GM13977 (cell line): ENCODE measurements at regions not wholly inside any gene's neighbourhood (a gene's known extent, or its start where the extent isn't known, plus 50 kb on each side); places are given as distances from the start of the nearest gene placed in this dataset.

ENCODE experiments used
- DNase-seq: peaks from one replicate; pipeline ENCODE4 v3.0.0; 2012; ENCODE audit warnings: low spot score
- in situ Hi-C: fragments of 300-500 bp; cut with MboI; formaldehyde crosslinking; loops from one replicate; pipeline ENCODE4 v1.12.0; 2022; ENCODE audit warnings: low sequenced_read_pairs, low pct_unique_long_range_greater_than_20kb, mixed read lengths, inconsistent platforms; ENCODE audit not compliant: unreplicated experiment
- TF ChIP-seq, protein P1 (sequence below): IDR thresholded peaks from 2 replicates; pipeline ENCODE4 v1.5.1; 2012; ENCODE audit warnings: mild to moderate bottlenecking, control low read depth; ENCODE audit not compliant: insufficient read depth; ENCODE audit errors: extremely low read depth, missing control alignments

DNA sequence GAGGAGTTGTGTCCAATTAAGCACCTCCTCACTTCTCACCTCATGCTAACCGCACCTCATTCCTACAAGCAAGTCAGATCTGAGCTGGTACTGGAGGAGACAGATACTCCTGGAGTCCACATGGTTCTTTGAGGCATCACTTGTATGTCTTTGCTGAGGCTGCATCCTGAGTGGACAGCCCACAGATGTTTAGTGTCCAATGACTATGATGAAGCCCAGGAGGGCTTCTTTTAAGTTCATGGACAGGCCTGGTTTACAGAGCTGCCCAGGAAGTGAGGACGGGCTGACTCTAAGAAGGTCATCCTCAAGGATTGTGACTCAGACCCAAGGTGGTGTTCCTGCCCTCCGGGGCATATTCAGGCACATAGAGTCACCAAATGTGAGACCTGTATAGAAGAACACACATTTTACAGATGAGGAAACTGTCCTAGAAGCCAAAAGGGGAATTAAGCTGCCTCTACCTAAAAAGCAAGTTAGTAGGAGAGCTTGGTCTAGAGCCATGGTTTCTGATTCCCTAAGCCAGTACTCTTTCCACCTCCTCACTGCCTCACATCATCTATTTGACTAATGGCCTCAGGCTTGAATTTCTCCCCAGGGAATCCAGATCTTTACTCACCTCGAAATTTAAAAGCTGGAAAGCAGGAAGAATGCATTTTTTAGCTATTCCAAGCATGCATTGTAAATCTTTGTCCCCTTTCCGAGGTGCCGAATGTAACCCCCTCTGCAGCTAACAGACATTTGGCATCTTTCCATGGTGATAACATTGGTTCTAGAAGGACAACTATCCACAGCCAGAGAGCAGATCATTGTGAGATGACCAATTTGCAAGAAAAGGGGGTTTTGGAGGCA is 228.1 kb downstream of the OMA1 start:
- DNase-seq, result no peak
- TF ChIP-seq, protein P1, sequence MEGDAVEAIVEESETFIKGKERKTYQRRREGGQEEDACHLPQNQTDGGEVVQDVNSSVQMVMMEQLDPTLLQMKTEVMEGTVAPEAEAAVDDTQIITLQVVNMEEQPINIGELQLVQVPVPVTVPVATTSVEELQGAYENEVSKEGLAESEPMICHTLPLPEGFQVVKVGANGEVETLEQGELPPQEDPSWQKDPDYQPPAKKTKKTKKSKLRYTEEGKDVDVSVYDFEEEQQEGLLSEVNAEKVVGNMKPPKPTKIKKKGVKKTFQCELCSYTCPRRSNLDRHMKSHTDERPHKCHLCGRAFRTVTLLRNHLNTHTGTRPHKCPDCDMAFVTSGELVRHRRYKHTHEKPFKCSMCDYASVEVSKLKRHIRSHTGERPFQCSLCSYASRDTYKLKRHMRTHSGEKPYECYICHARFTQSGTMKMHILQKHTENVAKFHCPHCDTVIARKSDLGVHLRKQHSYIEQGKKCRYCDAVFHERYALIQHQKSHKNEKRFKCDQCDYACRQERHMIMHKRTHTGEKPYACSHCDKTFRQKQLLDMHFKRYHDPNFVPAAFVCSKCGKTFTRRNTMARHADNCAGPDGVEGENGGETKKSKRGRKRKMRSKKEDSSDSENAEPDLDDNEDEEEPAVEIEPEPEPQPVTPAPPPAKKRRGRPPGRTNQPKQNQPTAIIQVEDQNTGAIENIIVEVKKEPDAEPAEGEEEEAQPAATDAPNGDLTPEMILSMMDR, result no peak
- in situ Hi-C loops, result no loop called here

DNA sequence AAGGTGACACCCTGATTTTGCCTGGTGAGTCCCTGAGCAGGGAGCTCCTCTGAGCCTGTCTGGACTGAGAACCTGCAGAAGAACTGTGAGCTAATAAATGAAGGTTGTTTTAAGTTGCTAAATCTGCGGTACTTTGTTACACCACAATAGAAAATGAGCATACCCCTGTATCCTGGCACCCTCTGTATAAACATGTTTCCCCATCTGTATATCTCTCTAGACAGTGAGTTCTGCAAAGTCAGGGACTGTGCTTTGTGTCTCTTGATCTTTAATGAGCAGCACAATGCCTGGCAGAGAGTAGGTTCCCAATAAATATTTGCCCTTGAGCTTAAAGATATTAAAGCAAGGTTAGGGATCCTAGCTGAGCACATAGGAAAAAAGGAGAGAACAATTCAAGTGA is 228.8 kb downstream of the OMA1 start:
- in situ Hi-C loops, result no loop called here
- TF ChIP-seq, protein P1, result no peak
- DNase-seq, result no peak

DNA sequence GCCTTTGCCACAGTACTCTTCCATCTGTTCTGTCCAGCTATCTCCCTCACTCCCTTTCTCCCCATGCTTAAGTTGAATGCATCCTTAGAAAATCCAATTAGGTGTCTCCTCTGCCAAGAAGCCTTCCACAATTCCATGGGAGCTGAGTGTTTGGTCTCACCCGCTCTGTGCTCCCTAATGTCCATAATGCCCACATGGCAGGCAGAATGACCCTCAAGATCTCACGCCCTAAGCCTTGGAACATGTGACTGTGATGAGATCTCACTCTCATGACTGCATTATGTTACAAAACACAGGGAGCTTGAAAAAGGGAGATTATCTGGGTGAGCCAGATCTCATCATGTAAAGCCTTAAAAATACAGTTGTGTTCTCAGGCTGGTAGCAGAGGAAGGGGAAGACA is 229.4 kb downstream of the OMA1 start:
- in situ Hi-C loops, result no loop called here
- TF ChIP-seq, protein P1, result no peak
- DNase-seq, result no peak

DNA sequence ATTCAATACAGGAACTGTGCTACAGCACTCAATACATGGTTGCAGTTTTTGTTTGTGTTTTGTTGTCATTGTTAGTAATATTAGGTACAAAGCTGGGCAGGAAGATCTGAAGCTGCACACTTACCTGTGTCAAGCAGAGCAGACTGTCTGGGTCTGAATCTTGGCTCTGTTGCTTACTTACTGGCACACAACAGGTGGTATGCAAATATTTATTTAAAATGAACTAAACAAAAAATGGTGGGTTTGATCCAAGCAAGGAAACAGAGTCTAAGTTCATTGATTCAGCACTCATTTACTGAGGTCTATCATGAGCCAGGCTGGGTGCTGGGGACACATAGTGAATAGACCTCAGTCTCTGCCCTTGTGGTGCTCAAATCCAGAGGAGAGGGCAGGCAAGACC is 230.4 kb downstream of the OMA1 start:
- TF ChIP-seq, protein P1, result no peak
- in situ Hi-C loops, result no loop called here
- no peak for DNase-seq

DNA sequence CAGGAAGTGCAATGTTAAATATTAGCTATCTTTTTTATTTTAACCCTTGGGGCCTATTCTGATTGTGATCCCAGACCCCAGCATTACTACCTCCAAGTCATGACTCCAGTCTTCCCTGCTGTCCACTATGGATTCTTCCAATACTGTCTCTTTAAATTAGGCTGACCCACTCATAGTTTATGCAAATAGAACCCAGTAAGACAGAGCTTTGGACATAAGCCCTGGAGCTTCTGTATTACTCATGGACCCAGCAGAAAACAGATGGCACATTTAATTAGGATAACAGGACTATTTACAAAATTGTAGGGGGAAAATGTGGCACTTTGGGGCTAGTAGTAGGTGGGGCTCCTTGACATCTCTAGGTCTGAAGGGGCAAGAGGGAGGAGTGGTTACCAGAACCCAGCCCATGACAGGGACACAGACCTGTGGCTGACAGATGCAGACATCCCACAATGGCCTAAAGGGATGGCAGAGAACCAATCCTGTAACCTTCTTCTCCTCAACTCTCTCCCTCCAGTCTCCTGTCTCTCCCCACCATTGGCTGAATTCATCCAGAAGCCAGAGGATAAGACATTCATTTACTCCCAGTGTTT is 233.5 kb downstream of the OMA1 start:
- DNase-seq, result no peak
- in situ Hi-C loops, result no loop called here
- TF ChIP-seq, protein P1, result no peak

DNA sequence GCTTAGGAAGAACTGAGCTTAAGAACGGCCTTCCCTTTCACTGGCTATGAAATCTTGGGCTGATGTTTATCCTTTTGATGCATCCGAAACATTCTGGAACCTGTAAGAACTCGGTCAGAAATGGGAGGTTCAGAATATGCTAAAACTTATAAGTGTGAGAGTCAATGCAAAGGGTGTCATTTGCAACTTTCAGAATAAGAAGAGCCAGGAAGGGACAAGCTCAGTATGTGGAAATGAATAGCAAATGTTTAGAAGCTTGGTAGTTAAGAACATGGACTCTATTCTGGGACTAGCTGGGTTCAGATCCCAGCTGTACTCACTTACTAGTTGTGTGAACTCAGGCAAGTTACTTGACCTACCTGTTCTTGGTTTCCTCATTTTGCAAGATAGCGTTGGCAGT is 234.1 kb downstream of the OMA1 start:
- in situ Hi-C loops, result no loop called here
- no peak for DNase-seq
- TF ChIP-seq, protein P1, result no peak
